GM03348 (cell line): ENCODE measurements at regions not wholly inside any gene's neighbourhood (a gene's known extent, or its start where the extent isn't known, plus 50 kb on each side); places are given as distances from the start of the nearest gene placed in this dataset.
"Not testable (repeated sequence)": the region's sequence is repeated elsewhere in the genome, so short reads cannot be mapped to it uniquely, and the experiment has no call there.

Experiments
- DNase-seq: peaks from one replicate; pipeline ENCODE4 v3.0.0; 2012; ENCODE audit warnings: low spot score

GRCh38 chr18:10085416-10085815 is 171.6 kb downstream of the VAPA start:
- no peak for DNase-seq

GRCh38 chr18:10085876-10086275 is 172.1 kb downstream of the VAPA start:
- no peak for DNase-seq

- no peak for DNase-seq
Measured at GRCh38 chr18:10086458-10087210, 172.8 kb downstream of the VAPA start.

GRCh38 chr18:10088734-10089133 is 174.9 kb downstream of the VAPA start:
- DNase-seq, result no peak

- DNase-seq, result no peak
Measured at GRCh38 chr18:10089881-10090280, 176.1 kb downstream of the VAPA start.

- no peak for DNase-seq
Measured at GRCh38 chr18:10090668-10091067, 176.9 kb downstream of the VAPA start.

GRCh38 chr18:10093445-10093844 is 179.6 kb downstream of the VAPA start:
- DNase-seq, result no peak

- no peak for DNase-seq
Measured at GRCh38 chr18:10094154-10094553, 180.3 kb downstream of the VAPA start.

- DNase-seq, result no peak
Measured at GRCh38 chr18:10094655-10095054, 180.8 kb downstream of the VAPA start.

- DNase-seq, result no peak
Measured at GRCh38 chr18:10095356-10095755, 181.5 kb downstream of the VAPA start.

GRCh38 chr18:10099539-10100140 is 185.8 kb downstream of the VAPA start:
- DNase-seq, result peak; percentile 58

- no peak for DNase-seq
Measured at GRCh38 chr18:10100196-10100595, 186.4 kb downstream of the VAPA start.

GRCh38 chr18:10100941-10101701 is 187.3 kb downstream of the VAPA start:
- peak; percentile 66 for DNase-seq

GRCh38 chr18:10101729-10102128 is 187.9 kb downstream of the VAPA start:
- no peak for DNase-seq

GRCh38 chr18:10105118-10105517 is 191.3 kb downstream of the VAPA start:
- DNase-seq, result not testable (repeated sequence)

GRCh38 chr18:10111191-10111590 is 197.4 kb downstream of the VAPA start:
- DNase-seq, result no peak

- no peak for DNase-seq
Measured at GRCh38 chr18:10111944-10112343, 198.1 kb downstream of the VAPA start.

GRCh38 chr18:10113121-10114022 is 199.6 kb downstream of the VAPA start:
- DNase-seq, result peak; percentile 36

- DNase-seq, result no peak
Measured at GRCh38 chr18:10114717-10115463, 201.1 kb downstream of the VAPA start.

GRCh38 chr18:10116574-10116973 is 202.8 kb downstream of the VAPA start:
- no peak for DNase-seq

GRCh38 chr18:10119528-10119927 is 205.7 kb downstream of the VAPA start:
- DNase-seq, result no peak
